ENCODE measurements at regions not wholly inside any gene's neighbourhood (a gene's known extent, or its start where the extent isn't known, plus 50 kb on each side); places are given as distances from the start of the nearest gene placed in this dataset.

DNA sequence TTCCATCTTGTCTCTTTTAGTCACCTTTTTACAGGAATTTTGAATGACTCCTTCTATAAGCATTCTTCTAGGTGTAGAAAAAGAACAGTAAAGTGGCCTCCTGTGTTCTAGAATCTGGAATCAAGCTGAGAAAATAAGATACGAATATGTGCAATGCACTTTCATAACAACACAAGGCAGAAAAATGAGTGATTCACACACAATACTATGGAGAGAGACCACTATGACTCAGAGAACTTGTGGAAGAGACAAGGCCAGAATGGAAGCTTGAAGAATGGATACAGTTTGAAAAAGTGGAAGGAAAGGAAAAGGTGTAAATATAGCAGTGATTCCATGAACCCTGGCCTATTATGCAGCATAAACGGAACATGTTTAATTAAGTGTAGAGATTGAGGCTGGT, 57.1 kb upstream of the SAMSN1 start:
- DNase-seq, result no peak

DNA sequence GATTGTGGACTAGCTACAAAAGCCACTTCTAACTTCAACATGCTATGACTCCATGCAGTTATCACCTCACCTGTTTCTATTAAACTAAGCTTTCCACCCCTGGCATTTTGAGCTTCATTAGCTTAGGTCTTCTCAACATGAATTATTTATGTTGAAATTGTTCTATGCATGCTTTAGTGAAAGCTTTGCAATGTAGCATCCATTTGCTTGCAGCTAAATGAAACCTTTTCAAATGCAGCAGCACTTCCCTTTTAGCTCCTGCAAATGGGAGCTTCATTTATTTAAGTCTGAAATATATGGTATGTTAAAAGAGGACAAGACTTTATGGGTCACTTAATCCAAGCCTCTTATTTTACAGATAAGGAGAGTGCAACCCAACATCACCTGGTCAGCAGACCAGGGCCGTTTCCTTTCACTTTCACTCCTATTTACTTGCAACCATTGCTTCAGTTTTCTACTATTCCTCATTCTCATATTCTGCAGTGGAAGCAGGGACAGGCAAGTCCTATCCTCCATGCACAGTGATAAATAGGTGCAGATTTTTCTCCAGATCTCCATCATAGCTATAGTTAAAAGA, 56.4 kb upstream of the SAMSN1 start:
- no peak for DNase-seq

DNA sequence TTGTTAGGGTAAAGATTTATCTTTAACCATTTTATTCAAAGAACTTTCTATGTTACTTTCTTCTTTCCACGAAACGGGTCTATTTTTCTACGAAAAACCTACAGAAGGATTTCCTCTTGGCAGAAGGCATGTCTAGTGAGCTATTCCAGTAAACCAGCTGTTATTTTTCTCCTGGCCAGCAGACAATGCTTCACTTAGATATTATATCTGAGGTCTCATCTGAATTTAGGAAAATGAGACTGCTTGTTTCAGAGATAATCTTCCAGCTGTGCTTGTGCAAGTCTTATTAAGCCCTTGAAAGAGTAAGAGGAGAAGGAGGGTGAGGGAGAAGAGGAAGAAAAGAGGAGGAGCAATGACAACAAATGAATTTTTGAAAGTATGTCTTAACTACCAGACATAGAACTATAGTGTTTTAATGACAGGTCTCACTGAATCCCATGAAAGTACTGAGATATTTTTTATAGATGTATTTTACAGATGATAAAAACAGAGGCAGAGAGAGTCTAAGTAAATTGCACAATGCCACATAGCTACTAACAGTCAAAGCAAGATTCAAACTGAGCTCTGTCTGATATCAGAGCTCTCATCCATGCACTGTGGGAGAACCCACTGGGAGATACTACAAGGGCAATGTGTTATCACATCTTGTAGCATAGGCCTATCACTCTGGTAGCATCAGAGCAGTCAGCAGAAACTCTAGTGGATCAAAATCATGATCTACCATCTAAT, 54.6 kb upstream of the SAMSN1 start:
- no peak for DNase-seq

DNA sequence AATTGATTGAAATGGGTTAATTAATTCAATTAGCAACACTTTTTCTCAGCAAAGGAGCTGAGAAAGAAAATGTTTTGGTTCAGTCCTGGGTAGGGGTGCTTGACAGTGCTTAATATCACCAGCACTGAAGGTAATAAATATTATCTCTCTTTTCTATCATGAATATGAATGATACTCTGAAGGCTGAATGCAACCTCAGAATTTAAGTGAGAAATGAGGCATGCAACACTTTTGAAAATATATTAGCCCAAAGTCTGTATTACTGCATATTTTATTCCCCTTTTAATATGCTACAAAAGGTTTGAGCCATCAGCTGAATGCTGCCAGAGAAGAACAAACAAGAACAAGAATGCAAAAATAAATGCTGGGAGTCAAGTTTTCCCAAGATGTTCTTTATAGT, 52.0 kb upstream of the SAMSN1 start:
- no peak for DNase-seq
